HT1080 (cell line): ENCODE measurements at regions not wholly inside any gene's neighbourhood (a gene's known extent, or its start where the extent isn't known, plus 50 kb on each side); places are given as distances from the start of the nearest gene placed in this dataset.
"Not testable (repeated sequence)": the region's sequence is repeated elsewhere in the genome, so short reads cannot be mapped to it uniquely, and the experiment has no call there.

ENCODE experiments used
- DNase-seq: peaks from one replicate; pipeline ENCODE4 v3.0.0-alpha.2; 2015; ENCODE audit warnings: low read depth

DNA sequence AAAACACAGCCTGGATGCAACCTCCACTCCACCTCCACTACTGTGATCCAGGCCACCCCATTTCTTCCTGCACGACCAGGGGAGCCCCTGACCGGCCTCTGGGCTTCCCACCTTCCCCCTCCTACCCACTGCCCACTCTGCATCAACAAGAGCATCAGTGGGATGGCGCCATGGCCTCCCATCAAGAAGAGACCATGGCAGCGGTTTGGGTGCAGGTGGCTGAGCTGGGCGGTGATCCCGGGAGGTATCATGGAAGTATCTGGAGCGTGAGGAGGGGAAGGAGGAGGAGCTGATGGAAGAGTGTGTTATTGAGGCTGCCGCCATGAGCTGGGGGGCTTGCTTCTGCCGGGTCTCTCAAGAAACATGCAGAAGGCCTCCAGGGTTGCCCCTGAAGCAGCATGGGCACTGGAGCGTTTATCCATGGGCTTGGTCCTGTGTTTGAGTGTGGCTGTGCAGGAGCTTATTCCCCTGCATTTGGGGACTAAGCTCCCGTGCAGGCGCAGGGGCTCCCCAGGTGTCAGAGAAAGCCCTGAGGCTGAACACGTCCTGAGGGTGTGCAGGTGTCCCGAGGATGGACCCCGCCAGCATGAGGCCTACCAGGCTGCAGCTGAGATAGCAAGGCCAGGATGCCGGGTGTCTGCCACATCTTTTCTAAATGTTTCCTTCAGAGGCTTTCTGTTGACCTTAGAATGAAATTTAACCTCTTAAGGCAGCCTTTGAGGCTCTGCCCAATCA lies 99.2 kb upstream of the PCBD1 start:
- DNase-seq: no peak

DNA sequence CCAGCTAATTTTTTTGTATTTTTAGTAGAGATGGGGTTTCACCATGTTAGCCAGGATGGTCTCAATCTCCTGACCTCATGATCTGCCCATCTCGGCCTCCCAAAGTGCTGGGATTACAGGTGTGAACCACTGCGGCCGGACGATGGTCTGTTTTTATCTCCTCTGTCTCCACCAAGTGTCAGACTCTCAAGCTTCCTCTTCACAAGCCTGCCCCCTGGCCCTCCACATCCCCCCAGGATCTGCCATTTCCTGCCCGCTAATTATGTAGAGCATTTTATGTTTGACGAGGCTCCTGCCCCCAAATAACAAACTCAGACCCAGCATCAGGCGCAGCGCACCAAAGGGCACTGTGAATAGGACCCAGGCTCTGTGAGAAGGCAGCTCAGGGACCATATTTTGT lies 101.8 kb upstream of the PCBD1 start:
- DNase-seq: not testable (repeated sequence)

DNA sequence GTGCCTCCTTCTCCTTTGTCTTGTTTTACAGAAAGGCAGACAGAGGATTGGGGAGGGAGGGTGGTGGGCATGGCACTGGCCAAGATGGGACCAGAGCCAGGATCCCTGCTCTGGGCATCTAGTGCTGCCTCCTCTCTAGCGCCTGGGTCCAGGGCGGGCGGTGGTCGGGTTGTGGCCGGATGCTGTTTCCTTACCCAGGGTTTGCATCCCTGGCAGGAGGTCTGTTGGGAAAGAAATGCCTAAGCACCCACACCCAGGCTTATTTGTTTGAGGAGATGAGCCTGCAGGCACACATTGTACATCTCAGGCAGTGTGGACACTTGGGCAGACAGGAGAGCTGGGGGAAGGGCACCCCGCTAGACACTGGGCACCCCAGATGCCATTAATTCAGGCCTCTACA lies 102.3 kb upstream of the PCBD1 start:
- no peak for DNase-seq

DNA sequence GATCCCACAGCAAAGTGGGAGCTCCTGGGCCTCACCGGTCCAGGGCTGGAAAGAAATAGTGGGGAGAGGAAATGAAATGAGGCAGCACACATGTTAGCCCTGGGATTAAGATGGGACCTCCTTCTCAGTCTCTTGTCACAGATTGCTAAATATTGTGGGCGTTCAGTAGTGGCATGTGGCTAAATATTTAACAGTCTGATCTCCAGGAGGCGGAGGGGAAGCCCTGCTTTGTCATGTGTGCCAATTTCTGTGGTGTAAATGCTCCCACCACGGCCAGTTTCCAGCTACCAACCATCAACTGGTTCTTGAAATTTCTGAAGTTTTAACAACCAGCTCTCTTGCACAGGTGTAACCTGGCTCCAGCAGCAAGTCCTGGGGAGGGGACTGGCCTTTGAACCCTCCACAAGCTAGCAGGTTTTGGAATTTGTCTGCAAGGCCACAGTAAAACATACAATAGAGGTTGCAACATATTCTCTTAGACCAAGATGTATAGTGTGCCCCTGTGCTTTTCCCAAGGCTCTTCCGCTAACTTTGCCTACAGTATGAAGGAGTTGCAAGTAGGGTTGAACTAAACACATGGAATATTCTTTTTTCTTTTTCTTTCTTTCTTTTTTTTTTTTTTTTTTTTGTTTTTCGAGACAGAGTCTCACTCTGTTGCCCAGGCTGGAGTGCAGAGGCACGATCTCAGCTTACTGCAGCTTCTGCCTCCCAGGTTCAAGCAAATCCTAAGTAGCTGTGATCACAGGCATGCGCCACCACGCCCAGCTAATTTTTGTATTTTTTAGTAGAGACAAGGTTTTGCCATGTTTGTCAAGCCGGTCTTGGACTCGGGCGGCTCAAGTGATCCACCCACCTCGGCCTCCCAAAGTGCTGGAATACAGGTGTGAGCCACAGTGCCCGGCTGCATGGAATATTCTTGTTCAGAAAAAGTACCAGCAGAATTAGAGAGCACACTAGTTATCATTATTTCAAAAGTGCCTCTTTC lies 103.1 kb upstream of the PCBD1 start:
- no peak for DNase-seq

DNA sequence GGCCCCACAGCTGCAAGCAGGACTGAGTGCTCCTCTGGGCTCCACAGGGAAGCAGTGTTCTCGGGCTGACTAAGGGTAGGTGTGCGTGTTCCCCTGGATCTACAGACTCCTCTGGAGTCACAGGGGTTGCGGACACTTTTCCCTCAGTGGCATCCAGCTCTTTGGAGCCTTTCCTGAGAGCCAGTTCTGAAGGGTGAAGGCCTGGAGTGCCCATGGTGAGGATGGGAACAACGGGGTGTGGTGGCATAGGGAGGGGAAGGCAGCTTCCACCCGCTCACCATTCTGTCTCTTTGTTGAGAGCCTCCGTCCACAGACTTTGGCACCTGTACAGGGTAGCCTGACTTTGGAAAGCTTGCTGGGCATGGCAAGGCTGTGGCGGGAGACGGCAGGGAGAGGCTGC lies 104.1 kb upstream of the PCBD1 start:
- DNase-seq: no peak

DNA sequence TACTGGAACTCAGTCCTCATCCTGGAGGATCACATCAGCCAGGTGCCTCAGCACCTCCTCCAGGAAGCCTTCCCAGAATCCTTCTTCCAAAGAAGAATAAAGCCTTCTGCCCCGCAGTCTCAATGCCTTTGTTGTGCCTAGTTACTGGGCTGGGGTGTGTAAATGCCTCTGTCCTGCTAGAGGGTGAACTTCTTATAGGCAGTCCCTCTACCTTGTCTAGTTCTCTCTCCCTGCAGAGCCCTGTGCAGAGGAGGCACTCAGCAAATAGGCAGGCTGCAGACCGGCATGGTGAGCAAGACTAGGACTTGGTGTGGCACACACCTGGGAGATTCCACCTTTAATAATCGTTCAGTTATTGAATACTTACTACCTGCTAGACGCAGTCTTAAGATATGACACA lies 104.7 kb upstream of the PCBD1 start:
- no peak for DNase-seq

DNA sequence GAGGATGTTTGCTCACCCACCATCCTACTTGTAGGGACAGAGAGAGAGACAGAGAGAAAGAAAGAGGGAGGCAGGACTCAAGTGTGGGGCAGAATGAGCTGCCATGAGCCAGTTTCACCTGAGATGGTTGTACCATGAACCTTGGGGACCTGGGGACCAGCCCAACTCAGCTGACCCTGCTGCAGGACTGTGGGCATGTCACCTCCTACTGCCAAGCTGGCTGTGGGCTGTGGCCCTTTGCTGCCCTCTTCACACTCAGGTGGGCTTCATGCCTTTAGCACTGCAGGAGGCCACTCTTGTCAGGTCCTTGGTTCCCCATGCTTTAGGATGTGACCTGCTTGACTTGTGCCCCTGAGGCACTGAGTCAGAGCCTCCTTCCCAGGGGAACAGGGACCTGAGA lies 108.2 kb upstream of the PCBD1 start:
- no peak for DNase-seq

DNA sequence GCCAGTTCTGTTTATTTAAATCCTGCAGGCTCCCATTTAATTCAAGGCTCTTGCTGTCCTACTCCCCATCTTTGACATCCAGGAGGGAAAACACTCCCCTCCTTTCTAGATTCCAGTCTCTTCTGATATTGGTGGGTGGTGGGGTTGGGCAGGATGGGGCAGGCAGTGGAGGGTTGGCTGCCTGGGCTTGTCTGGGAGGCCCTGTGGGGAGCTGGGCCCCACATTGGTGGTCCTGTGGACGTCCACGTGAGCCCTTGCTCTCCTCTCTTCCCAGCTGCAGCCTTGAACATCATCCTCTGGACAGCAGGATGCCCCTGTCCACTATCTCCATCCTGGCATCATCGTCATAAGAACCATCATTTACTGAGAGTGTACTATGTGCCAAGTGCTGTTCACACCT lies 108.9 kb upstream of the PCBD1 start:
- DNase-seq: no peak

DNA sequence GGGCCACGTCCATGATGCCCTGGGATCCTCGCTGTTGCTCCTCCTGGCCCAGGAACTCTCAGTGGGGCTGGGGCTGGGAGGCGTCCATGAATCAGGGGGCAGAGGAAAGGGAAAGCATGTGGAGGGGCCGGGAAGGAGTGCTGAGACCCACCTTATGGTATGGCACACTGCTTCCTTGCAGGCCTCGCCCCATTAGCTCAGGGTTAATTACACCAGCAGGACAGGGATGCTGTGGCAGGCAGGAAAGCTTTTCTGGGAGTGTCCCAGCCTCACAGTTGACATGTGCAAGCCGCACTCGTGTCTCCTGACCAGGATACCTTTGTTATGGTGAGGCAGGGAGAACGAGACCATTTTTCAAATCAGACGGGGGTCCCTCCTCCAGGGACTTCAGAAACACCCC lies 109.7 kb upstream of the PCBD1 start:
- no peak for DNase-seq

DNA sequence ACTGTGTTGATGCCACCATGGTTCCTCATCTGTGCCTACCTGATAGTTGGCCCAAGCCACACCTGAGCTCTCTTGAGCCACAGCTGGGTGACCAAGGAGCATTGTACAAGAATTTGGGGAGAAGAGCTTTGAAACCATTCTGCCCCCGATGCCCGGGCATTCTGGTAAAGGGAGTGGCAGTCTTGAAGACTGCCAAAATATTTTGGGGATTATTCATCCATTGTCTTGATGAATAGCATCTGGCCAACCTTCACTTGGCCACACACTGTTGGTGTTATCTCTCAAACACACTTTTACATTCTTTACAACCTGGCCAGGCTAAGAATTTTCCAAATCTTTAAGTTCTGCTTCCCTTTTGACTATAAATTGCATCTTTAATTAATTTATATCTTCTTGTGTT lies 113.1 kb upstream of the PCBD1 start:
- no peak for DNase-seq

DNA sequence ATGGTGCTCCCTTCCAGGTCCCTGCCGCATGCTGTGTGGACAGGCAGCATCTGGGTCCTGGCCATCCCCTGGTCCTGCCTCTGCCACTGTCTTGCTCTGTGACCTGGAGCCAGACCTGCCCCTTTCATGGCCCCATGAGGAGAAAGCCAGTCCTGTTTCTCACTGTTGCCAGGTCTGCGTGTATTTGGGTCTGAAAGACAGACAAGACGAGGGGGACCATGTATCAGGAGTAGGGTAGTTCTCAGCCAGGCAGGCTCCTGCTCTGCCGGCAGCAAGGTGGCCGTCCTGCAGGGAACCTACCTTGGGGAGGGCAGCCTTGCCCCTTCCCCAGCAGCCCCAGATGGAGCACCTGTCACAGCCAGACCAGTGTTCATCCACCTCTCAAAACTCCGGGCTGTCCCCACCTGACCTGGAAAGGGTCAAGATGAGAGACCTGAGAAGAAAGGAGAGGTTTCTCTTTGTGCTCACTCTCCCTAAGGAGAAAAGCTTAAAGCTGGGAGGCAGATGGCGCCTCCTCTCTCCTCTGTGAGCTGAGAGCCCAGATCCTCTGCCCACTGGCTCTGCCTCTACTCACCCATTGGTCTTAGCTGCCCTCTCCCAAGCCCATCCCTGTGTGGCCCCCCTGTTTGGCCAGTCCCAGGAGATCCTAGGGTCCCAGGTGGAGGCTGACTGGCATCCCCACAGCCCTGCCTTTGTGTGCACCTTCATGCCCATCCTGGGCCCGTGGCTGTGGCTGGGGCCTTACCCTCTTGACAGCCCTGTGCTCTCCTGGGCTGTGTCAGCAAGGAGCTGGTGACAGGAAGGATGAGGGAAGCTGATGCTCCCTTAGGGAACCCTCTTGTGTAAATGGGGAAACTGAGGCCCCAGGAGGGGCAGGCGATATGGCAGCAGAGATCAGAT lies 116.1 kb upstream of the PCBD1 start:
- DNase-seq: no peak

DNA sequence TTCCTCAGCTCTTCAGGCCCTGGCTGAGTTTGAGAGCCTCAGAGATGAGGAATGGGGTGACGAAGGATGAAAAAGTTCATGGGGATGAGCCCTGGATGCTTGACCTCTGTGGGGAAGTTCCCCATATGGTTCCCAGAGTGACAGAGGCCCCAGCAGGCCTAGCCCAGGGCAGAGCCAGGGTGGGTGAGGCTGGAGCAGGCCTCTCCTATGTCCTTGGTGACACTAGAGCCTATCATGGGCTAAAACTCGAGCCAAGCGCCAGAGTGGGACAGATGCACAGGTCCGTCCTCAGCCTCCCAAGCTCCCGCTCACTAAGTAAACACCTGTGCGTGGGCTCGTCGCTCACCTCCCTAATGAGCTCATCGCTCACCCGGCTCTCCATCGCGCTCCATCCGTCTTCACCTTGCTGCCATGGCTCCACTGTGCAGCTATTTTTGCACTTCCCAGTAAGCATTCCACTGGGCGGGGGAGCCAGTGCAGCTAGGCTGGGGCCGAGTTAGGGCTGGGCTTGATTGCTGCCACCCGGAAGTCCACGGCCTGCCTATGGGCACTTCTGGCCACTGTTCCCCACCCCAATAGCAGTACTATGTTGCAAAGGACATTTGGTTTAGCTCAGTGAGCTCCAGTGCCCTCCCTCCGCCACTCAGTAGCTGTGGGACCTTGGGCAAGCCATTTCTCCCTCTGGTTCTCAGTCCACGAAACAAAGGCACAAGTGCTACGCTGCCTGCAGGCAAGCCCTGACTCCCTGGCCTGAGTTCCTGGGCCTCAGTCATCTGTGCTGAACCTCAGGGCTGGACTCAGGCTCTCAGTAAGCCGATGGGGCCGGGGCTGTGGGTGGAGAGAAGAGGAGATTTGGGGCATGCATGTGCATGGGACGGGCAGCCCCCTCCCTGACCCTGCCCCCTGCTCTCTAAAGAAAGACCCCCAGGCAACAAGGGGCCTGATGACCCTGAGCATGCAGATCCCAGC lies 117.3 kb upstream of the PCBD1 start:
- no peak for DNase-seq

DNA sequence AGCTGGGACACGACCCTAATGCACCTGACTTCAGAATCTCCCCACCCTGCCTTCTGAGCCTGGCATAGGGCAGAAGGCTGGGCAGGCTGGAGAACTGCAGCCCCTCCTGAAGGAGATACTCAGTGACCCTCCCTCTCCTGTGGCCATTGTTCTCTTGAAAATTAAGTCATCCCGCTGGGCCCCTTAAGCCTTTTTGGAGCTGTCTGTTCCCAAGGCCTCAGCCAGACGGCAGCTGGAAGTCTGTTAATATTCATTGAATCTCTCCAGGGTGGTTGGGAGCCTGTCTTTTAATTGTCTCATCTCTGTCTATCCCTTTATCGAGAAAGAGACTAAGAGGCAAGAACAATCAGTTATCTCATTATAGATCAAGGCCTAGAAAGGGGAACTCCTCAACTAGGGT lies 118.1 kb upstream of the PCBD1 start:
- DNase-seq: no peak

DNA sequence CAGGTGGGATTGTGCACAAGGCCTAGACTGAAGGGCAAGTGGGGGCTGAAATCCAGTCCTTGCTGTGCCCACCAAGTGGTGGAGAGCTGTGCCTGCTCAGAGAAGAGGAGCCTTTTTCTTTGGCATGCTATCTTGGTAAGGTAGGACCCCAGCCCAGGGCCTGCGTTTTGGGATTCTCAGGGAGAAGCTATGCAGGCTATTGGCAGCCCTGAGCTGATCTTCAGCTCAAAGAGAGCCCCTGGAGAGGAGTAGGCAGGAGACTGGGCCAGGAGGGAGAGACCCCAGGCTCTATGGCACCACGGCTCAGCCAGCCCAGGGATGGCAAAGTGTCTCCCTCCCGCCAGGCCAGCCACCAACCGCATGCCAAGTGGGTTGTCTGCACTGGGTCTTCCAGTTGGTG lies 119.2 kb upstream of the PCBD1 start:
- DNase-seq: no peak

DNA sequence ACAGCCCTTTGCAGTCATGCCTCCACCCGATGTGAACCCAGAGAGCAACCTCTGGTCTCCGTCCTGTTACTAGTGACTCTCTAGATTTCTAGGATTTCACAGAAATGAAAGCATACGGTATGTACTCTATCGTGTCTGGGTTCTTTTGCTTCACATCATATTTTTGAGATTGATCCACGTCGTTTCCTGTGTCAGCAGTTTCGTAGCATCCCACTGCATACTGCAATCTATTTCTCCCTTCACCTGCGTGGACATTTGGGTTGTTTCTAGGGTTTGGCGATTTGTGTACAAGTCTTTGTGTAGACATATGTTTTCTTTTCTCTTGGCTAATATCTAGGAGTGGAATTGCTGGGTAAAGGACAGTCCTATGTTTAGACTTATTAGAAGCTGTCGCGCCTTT lies 119.8 kb upstream of the PCBD1 start:
- no peak for DNase-seq

DNA sequence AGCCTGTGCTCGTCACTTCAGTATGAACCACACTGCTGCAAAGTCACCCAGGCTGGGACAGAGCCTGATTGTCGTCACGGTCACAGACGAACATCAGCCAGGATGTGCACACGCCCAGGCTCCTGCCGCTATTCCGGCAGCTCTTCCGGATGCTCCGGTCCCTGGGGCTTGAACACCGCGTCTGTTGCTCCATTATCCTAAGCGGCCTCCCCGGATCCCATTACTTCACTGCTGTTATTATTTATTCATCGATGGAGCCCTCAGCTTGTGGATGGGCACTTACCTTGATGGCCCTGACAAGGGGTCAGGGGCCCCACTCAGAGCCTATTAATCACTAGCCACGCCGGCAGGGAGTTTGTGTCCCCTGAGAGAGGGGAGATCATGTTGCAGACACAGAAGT lies 120.8 kb upstream of the PCBD1 start:
- DNase-seq: no peak

DNA sequence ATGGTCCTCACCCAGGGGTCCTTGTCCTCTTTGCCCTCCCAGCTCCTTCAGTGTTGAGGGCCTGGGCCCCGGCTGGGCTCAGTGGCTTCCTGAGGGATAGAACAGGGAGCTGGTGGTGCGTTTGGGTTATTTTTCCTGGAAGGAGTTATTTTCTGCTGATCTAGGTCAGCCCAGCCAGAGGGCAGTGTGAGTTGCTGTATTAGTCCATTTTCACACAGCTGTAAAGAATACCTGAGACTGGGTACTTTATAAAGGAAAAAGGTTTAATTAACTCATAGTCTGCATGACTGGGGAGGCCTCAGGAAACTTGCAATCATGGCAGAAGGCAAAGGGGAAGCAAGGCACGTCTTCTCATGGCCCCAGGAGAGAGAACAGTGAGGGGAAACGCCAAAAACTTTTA lies 122.4 kb upstream of the PCBD1 start:
- DNase-seq: no peak

DNA sequence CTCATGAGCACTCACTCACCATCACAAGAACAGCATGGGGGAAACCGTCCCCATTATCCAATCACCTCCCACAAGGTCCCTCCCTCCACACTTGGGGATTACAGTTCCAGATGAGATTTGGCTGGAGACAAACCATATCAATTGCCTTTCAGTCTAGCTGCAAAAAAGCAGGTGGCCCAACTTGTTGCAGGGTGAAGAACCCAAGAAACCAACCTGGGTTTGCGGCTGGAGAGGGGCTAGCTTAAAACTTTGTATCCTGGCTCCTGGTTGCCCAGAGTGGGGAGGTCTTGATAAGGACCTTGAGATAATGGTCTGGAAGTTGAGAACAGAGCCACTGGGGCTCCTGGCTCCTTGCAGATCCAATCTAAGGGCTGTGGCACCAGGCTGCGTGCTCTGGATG lies 122.8 kb upstream of the PCBD1 start:
- no peak for DNase-seq

DNA sequence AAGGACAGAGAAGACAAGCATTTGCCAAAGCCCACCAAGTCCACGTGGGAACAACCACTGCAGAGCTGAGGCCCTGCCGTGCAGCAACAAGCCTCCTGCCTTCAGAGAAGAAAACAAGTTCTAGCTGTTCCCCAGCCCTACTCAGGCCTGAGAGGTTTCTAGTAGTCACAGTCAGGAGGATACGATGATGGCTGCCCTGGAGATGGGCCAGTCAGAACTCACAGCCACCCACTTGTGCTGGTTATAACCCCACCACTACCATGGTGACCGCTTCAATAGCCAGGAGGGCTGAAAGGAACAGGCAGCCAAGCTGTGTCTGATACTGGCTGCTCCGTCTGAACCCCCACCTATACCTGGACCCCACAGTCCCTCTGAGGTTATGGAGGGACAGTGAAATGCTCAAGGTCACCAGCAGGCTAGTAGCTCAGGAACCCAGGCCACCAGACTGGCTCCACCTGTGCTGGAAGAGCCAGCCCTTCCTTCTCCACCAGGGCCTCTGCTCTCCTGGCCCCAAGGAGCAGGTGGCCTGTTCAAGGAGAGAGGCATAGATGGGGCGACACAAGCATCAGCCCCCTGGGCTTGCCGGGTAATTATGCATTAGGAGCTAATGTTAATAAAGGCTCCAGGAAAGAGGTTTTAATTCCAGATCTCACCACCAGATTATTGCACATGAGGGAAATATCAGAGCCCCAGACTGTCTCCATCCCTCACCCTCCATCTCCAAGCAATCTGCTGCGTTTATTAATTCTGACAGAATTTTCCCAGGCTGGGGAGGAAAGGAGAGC lies 125.8 kb upstream of the PCBD1 start:
- no peak for DNase-seq

DNA sequence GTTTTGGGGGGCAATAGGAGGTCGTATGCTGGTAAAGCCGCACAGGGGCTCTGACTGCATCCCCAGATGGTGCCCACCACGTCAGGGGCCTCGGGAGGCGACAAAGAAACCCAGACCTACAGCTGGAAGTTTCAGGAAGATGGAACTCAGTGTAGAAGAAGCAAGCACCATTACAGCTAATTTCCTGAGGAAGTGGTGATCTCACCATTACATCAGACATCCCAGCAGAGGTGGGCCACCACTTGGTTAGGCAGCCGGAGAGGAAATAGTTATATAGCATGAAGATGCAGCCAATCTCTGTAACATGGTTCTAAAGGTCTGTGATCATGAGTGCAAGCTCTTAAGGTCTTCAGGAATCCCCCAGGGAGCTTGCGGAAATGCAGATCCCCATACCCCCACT lies 127.3 kb upstream of the PCBD1 start:
- peak; percentile 68 for DNase-seq
